ENCODE measurements at regions not wholly inside any gene's neighbourhood (a gene's known extent, or its start where the extent isn't known, plus 50 kb on each side); places are given as distances from the start of the nearest gene placed in this dataset.

- Histone ChIP-seq H4K20me1 (ENCODE audit: insufficient read depth, low read length) (no peaks in the 10 kb centered on the region), H3K27ac (ENCODE audit: low read depth in 1 of 2, low read length in 2 of 2) (no peak overlapping the region), H3K4me1 (ENCODE audit: control insufficient read depth in 1 of 2, insufficient read depth in 2 of 2, low read length in 2 of 2) (no peaks in the 10 kb centered on the region), H3K9me3 (replicated peaks in 1 of 2; ENCODE audit: control insufficient read depth in 1 of 2, insufficient read depth in 1 of 2, low read length in 2 of 2) (no peaks in the 10 kb centered on the region), H3K27me3 (ENCODE audit: control insufficient read depth in 2 of 2, insufficient read depth in 2 of 2, low read length in 2 of 2) (no peaks in the 10 kb centered on the region), H3K9ac (ENCODE audit: insufficient read depth, low read length, poor library complexity, severe bottlenecking) (no peak overlapping the region), H3K79me2 (ENCODE audit: insufficient read depth, low read length) (no peaks in the 10 kb centered on the region), H3K4me3 (replicated peaks in 1 of 3; ENCODE audit: low read depth in 2 of 3, low read length in 3 of 3) (no peak overlapping the region), H2AFZ (ENCODE audit: insufficient read depth, low read depth, low read length, poor library complexity, severe bottlenecking) (no peak overlapping the region), H3K36me3 (replicated peaks in 1 of 2; ENCODE audit: control insufficient read depth in 1 of 2, insufficient read depth in 2 of 2, low read length in 2 of 2) (no peaks in the 10 kb centered on the region), H3K4me2 (replicated peaks; ENCODE audit: extremely low read depth, low read length, poor library complexity, severe bottlenecking) (no peak overlapping the region)
- DNase-seq, result no peak
- TF ChIP-seq CTCF (IDR thresholded peaks at IDR 0.05), result no peak
- H3K9me3 Mint-ChIP-seq, result peaks cover 0 to 3% (median 1%) of the 10 kb centered on the region in 7 donors
- peaks cover 0 to 3% (median 3%) of the 10 kb centered on the region in 3 donors for H3K27me3 Mint-ChIP-seq (ENCODE audit: low read depth in 3 of 3)
- WGBS (ENCODE audit: insufficient coverage), result 100% methylated on average over 1 of the region's 6 CpGs
- intact Hi-C loops (cut with micrococcal nuclease), result no loop called here
- H3K27ac Mint-ChIP-seq, result no peak overlapping the region
- no peak overlapping the region for H3K4me3 Mint-ChIP-seq
- no peaks in the 10 kb centered on the region for H3K4me1 Mint-ChIP-seq
- no peaks in the 10 kb centered on the region for H3K36me3 Mint-ChIP-seq
Measured at GRCh38 chr11:103842191-103842590, 194.2 kb upstream of the DDI1 start.

- H3K36me3 ChIP-seq (replicated peaks in 1 of 2; ENCODE audit: control insufficient read depth in 1 of 2, insufficient read depth in 2 of 2, low read length in 2 of 2), result no peaks in the 10 kb centered on the region
- H3K9ac ChIP-seq (ENCODE audit: insufficient read depth, low read length, poor library complexity, severe bottlenecking), result no peak overlapping the region
- no peaks in the 10 kb centered on the region for H3K9me3 ChIP-seq (replicated peaks in 1 of 2; ENCODE audit: control insufficient read depth in 1 of 2, insufficient read depth in 1 of 2, low read length in 2 of 2)
- no peaks in the 10 kb centered on the region for H4K20me1 ChIP-seq (ENCODE audit: insufficient read depth, low read length)
- no peak for TF ChIP-seq CTCF (IDR thresholded peaks at IDR 0.05)
- H3K27me3 ChIP-seq (ENCODE audit: control insufficient read depth in 2 of 2, insufficient read depth in 2 of 2, low read length in 2 of 2), result no peaks in the 10 kb centered on the region
- no peaks in the 10 kb centered on the region for H3K79me2 ChIP-seq (ENCODE audit: insufficient read depth, low read length)
- H3K4me1 ChIP-seq (ENCODE audit: control insufficient read depth in 1 of 2, insufficient read depth in 2 of 2, low read length in 2 of 2), result no peaks in the 10 kb centered on the region
- Mint-ChIP-seq H3K9me3 (peaks cover 0 to 3% (median 0%) of the 10 kb centered on the region in 7 donors), H3K4me3 (no peak overlapping the region), H3K4me1 (no peaks in the 10 kb centered on the region), H3K27ac (no peak overlapping the region), H3K27me3 (ENCODE audit: low read depth in 3 of 3) (peaks cover 0 to 3% (median 3%) of the 10 kb centered on the region in 3 donors), H3K36me3 (no peaks in the 10 kb centered on the region)
- H2AFZ ChIP-seq (ENCODE audit: insufficient read depth, low read depth, low read length, poor library complexity, severe bottlenecking), result no peak overlapping the region
- no peak overlapping the region for H3K4me2 ChIP-seq (replicated peaks; ENCODE audit: extremely low read depth, low read length, poor library complexity, severe bottlenecking)
- intact Hi-C loops (cut with micrococcal nuclease), result no loop called here
- no peak overlapping the region for H3K4me3 ChIP-seq (replicated peaks in 1 of 3; ENCODE audit: low read depth in 2 of 3, low read length in 3 of 3)
- no peak overlapping the region for H3K27ac ChIP-seq (ENCODE audit: low read depth in 1 of 2, low read length in 2 of 2)
- DNase-seq, result no peak
- no CpG with 5 or more reads among the region's 2 CpGs for WGBS (ENCODE audit: insufficient coverage)
Measured at GRCh38 chr11:103842795-103843194, 193.6 kb upstream of the DDI1 start.
